Trophoblast cell (in vitro differentiated cells and primary cell): ENCODE measurements at regions not wholly inside any gene's neighbourhood (a gene's known extent, or its start where the extent isn't known, plus 50 kb on each side); places are given as distances from the start of the nearest gene placed in this dataset.
A peak's percentile ranks its signal among the peaks of the same experiment; 100 is the strongest.

Experiments
- DNase-seq, 2 donors: peaks; one replicate each; pipeline ENCODE4 v3.0.0-alpha.2; 2016
- H2AFZ ChIP-seq: 2 replicates; pipeline ENCODE4 v1.6.1; 2013; ENCODE audit warnings: low read length, moderate library complexity, mild to moderate bottlenecking; ENCODE audit not compliant: insufficient read depth, poor library complexity
- H2AK5ac ChIP-seq: 2 replicates; pipeline ENCODE4 v1.6.1; 2013; ENCODE audit warnings: mild to moderate bottlenecking, low read length
- H2BK120ac ChIP-seq: 2 replicates; pipeline ENCODE4 v1.6.1; 2013; ENCODE audit warnings: low read length, mild to moderate bottlenecking, moderate library complexity; ENCODE audit not compliant: insufficient read depth, poor library complexity
- H2BK12ac ChIP-seq: 2 replicates; pipeline ENCODE4 v1.6.1; 2013; ENCODE audit warnings: mild to moderate bottlenecking, low read length, moderate library complexity
- H2BK5ac ChIP-seq: 2 replicates; pipeline ENCODE4 v1.6.1; 2013; ENCODE audit warnings: low read length, low read depth, moderate library complexity, mild to moderate bottlenecking; ENCODE audit not compliant: poor library complexity
- H3K14ac ChIP-seq: 2 replicates; pipeline ENCODE4 v1.6.1; 2013; ENCODE audit warnings: mild to moderate bottlenecking, low read length
- H3K18ac ChIP-seq: 2 replicates; pipeline ENCODE4 v1.6.1; 2013; ENCODE audit warnings: mild to moderate bottlenecking, low read length
- H3K23ac ChIP-seq: 2 replicates; pipeline ENCODE4 v1.6.1; 2013; ENCODE audit warnings: low read length
- H3K27ac ChIP-seq: 2 replicates; pipeline ENCODE4 v1.5.1; 2013; ENCODE audit warnings: low read depth, mild to moderate bottlenecking, inconsistent platforms, low read length, moderate library complexity
- H3K27me3 ChIP-seq: 2 replicates; pipeline ENCODE4 v1.6.1; 2013; ENCODE audit warnings: inconsistent platforms, mild to moderate bottlenecking, low read length, moderate library complexity; ENCODE audit not compliant: insufficient read depth
- H3K36me3 ChIP-seq, 2 experiments: 1 replicate in 1 of 2; 2 replicates in 1 of 2; pipeline ENCODE4 v1.6.1; 2013; ENCODE audit warnings: low read length in 2 of 2, mild to moderate bottlenecking in 2 of 2, moderate library complexity in 1 of 2; ENCODE audit not compliant: insufficient read depth in 2 of 2, control insufficient read depth in 1 of 2
- H3K4ac ChIP-seq: 2 replicates; pipeline ENCODE4 v1.6.1; 2013; ENCODE audit warnings: low read depth, mild to moderate bottlenecking, low read length, moderate library complexity
- H3K4me1 ChIP-seq, 2 experiments: 1 replicate in 1 of 2; 2 replicates in 1 of 2; pipeline ENCODE4 v1.6.1; 2013; ENCODE audit warnings: low read length in 2 of 2, mild to moderate bottlenecking in 2 of 2, moderate library complexity in 1 of 2; ENCODE audit not compliant: insufficient read depth in 2 of 2, control insufficient read depth in 1 of 2
- H3K4me2 ChIP-seq: 2 replicates; pipeline ENCODE4 v1.6.1; 2013; ENCODE audit warnings: inconsistent platforms, mild to moderate bottlenecking, low read length, moderate library complexity
- H3K4me3 ChIP-seq: 2 replicates; pipeline ENCODE4 v1.5.1; 2013; ENCODE audit warnings: mild to moderate bottlenecking, low read depth, low read length, inconsistent platforms
- H3K79me1 ChIP-seq: one replicate; pipeline ENCODE4 v1.6.1; 2013; ENCODE audit warnings: low read length
- H3K79me2 ChIP-seq: 2 replicates; pipeline ENCODE4 v1.6.1; 2013; ENCODE audit warnings: low read length, mild to moderate bottlenecking; ENCODE audit not compliant: control insufficient read depth, insufficient read depth, poor library complexity
- H3K9ac ChIP-seq: 2 replicates; pipeline ENCODE4 v1.6.1; 2013; ENCODE audit warnings: mild to moderate bottlenecking, low read length
- H3K9me3 ChIP-seq: 2 replicates; pipeline ENCODE4 v1.6.1; 2013; ENCODE audit warnings: low read depth, mild to moderate bottlenecking, control low read depth, inconsistent platforms, low read length; ENCODE audit not compliant: insufficient read depth
- H4K12ac ChIP-seq: 2 replicates; pipeline ENCODE4 v1.6.1; 2013; ENCODE audit warnings: low read depth, mild to moderate bottlenecking, low read length, moderate library complexity
- H4K8ac ChIP-seq: 2 replicates; pipeline ENCODE4 v1.6.1; 2013; ENCODE audit warnings: low read depth, mild to moderate bottlenecking, low read length, moderate library complexity
- H4K91ac ChIP-seq: one replicate; pipeline ENCODE4 v1.6.1; 2013; ENCODE audit warnings: low read depth, mild to moderate bottlenecking, low read length, moderate library complexity
- WGBS: extraction: QIAGEN DNeasy Blood & Tissue Kit; methylation state at CpG from one replicate; pipeline ENCODE4 v1.1.7; 2013; ENCODE audit warnings: missing lambda C conversion rate; ENCODE audit not compliant: insufficient read length, insufficient coverage; ENCODE audit errors: extremely low coverage; 5-methylcytosine and 5-hydroxymethylcytosine counted together

GRCh38 chr10:78258323-78259030, 224.8 kb downstream of the RPS24 start:
- Histone ChIP-seq H4K8ac (peak overlapping the region; percentile 34), H2AK5ac (peak overlapping the region; percentile 49), H3K4me3 (no peak overlapping the region), H3K27me3 (no peaks in the 10 kb centered on the region), H3K14ac (peak overlapping the region; percentile 25), H3K23ac (no peak overlapping the region), H3K9me3 (no peaks in the 10 kb centered on the region), H2AFZ (no peak overlapping the region), H3K79me1 (peaks cover 60% of the 10 kb centered on the region), H3K4ac (peak overlapping the region; percentile 16), H3K36me3 (no peaks in the 10 kb centered on the region), H3K18ac (peak overlapping the region; percentile 54), H3K9ac (no peak overlapping the region), H2BK120ac (peak overlapping the region; percentile 82), H3K79me2 (peaks cover 2% of the 10 kb centered on the region), H4K12ac (no peak overlapping the region), H3K27ac (no peak overlapping the region), H3K4me2 (no peak overlapping the region), H3K4me1 (peaks cover 38 to 44% of the 10 kb centered on the region in 2 experiments), H4K91ac (peak overlapping the region; percentile 92), H2BK5ac (peak overlapping the region; percentile 44), H2BK12ac (peak overlapping the region; percentile 75)
- DNase-seq: peak in 1 of 2 donors; percentile 42
- WGBS: no CpG with 5 or more reads among the region's 4 CpGs

GRCh38 chr10:78259391-78259790, 225.7 kb downstream of the RPS24 start:
- Histone ChIP-seq H2BK5ac (peak overlapping the region; percentile 79), H3K18ac (peak overlapping the region; percentile 55), H4K8ac (peak overlapping the region; percentile 57), H3K23ac (no peak overlapping the region), H3K14ac (peak overlapping the region; percentile 72), H2BK12ac (peak overlapping the region; percentile 86), H2AK5ac (peak overlapping the region; percentile 67), H4K12ac (no peak overlapping the region), H2AFZ (no peak overlapping the region), H3K4me2 (no peak overlapping the region), H4K91ac (peak overlapping the region; percentile 97), H3K27me3 (no peaks in the 10 kb centered on the region), H3K4me3 (no peak overlapping the region), H3K27ac (peak overlapping the region; percentile 83), H3K9me3 (no peaks in the 10 kb centered on the region), H3K4ac (peak overlapping the region; percentile 63), H3K36me3 (no peaks in the 10 kb centered on the region), H3K9ac (no peak overlapping the region), H3K79me2 (peaks cover 2% of the 10 kb centered on the region), H3K79me1 (peaks cover 60% of the 10 kb centered on the region), H2BK120ac (peak overlapping the region; percentile 79), H3K4me1 (peaks cover 38 to 44% of the 10 kb centered on the region in 2 experiments)
- WGBS: no CpG with 5 or more reads among the region's 3 CpGs
- DNase-seq: no peak

- no peaks in the 10 kb centered on the region for H3K36me3 ChIP-seq
- no peak overlapping the region for H3K4ac ChIP-seq
- no peak overlapping the region for H4K91ac ChIP-seq
- no peaks in the 10 kb centered on the region for H3K27me3 ChIP-seq
- H3K14ac ChIP-seq: no peak overlapping the region
- no peak overlapping the region for H3K18ac ChIP-seq
- peak overlapping the region; percentile 33 for H2BK5ac ChIP-seq
- no peak overlapping the region for H3K4me3 ChIP-seq
- peaks cover 38 to 43% of the 10 kb centered on the region in 2 experiments for H3K4me1 ChIP-seq
- H3K4me2 ChIP-seq: no peak overlapping the region
- H3K79me2 ChIP-seq: peaks cover 2% of the 10 kb centered on the region
- H3K27ac ChIP-seq: peak overlapping the region; percentile 83
- H4K8ac ChIP-seq: no peak overlapping the region
- H3K9ac ChIP-seq: no peak overlapping the region
- no peak overlapping the region for H2AK5ac ChIP-seq
- H4K12ac ChIP-seq: no peak overlapping the region
- H2BK120ac ChIP-seq: peak overlapping the region; percentile 79
- WGBS: no CpG with 5 or more reads among the region's 10 CpGs
- H3K23ac ChIP-seq: no peak overlapping the region
- no peak overlapping the region for H2BK12ac ChIP-seq
- no peak overlapping the region for H2AFZ ChIP-seq
- peak in 1 of 2 donors; percentile 6 for DNase-seq
- H3K79me1 ChIP-seq: peaks cover 54% of the 10 kb centered on the region
- no peaks in the 10 kb centered on the region for H3K9me3 ChIP-seq
Measured at GRCh38 chr10:78260141-78260540, 226.5 kb downstream of the RPS24 start.

DNA sequence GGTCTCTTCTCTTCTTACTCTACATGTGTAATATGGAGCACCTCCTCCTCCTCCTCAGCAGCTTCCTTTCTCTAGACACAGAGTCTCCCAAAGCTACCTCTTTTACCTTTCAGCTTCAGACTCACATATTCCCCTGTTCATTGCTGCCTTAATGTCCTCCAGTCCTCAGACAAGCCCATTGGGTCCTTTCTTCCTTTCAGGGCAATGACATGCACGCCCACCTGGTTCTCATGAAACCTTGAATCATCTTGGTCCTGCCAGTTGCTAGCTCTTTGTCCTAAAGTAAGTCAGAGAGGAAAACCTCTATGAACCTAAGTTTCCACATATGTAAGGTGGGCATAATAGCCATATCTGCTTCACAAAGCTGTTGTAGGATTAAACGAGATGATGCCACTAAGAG, 227.0 kb downstream of the RPS24 start:
- H3K14ac ChIP-seq: peak overlapping the region; percentile 60
- no peaks in the 10 kb centered on the region for H3K36me3 ChIP-seq
- H3K4me2 ChIP-seq: no peak overlapping the region
- peak overlapping the region; percentile 87 for H3K27ac ChIP-seq
- peaks cover 2% of the 10 kb centered on the region for H3K79me2 ChIP-seq
- H2BK12ac ChIP-seq: peak overlapping the region; percentile 92
- no peaks in the 10 kb centered on the region for H3K27me3 ChIP-seq
- peak overlapping the region; percentile 89 for H2BK120ac ChIP-seq
- no peak overlapping the region for H3K4me3 ChIP-seq
- no peak for DNase-seq
- H3K9ac ChIP-seq: no peak overlapping the region
- H3K79me1 ChIP-seq: peaks cover 48% of the 10 kb centered on the region
- H4K91ac ChIP-seq: peak overlapping the region; percentile 89
- H3K4me1 ChIP-seq: peaks cover 35 to 39% of the 10 kb centered on the region in 2 experiments
- H2AFZ ChIP-seq: no peak overlapping the region
- no peaks in the 10 kb centered on the region for H3K9me3 ChIP-seq
- peak overlapping the region; percentile 73 for H2BK5ac ChIP-seq
- peak overlapping the region; percentile 46 for H2AK5ac ChIP-seq
- peak overlapping the region; percentile 52 for H3K4ac ChIP-seq
- no peak overlapping the region for H3K23ac ChIP-seq
- peak overlapping the region; percentile 67 for H4K8ac ChIP-seq
- peak overlapping the region; percentile 62 for H3K18ac ChIP-seq
- no peak overlapping the region for H4K12ac ChIP-seq
- no CpG with 5 or more reads among the region's 2 CpGs for WGBS
